Mesenchymal stem cell (in vitro differentiated cells and primary cell): ENCODE measurements at regions not wholly inside any gene's neighbourhood (a gene's known extent, or its start where the extent isn't known, plus 50 kb on each side); places are given as distances from the start of the nearest gene placed in this dataset.

Experiments
- DNase-seq: peaks from one replicate; pipeline ENCODE4 v3.0.0-alpha.2; 2013
- H2AFZ ChIP-seq: one replicate; pipeline ENCODE4 v1.6.1; 2013; ENCODE audit warnings: low read depth, mild to moderate bottlenecking, control low read depth, inconsistent platforms, low read length, moderate library complexity
- H2AK5ac ChIP-seq: 2 replicates; pipeline ENCODE4 v1.6.1; 2013; ENCODE audit warnings: low read length, moderate library complexity, mild to moderate bottlenecking, inconsistent platforms; ENCODE audit not compliant: severe bottlenecking
- H2BK120ac ChIP-seq: one replicate; pipeline ENCODE4 v1.6.1; 2013; ENCODE audit warnings: low read depth, mild to moderate bottlenecking, inconsistent platforms, low read length, moderate library complexity
- H2BK12ac ChIP-seq, 2 experiments: one replicate each; pipeline ENCODE4 v1.6.1; 2013; ENCODE audit warnings: inconsistent platforms in 2 of 2, low read length in 2 of 2, mild to moderate bottlenecking in 2 of 2, moderate library complexity in 2 of 2, control low read depth in 1 of 2
- H2BK15ac ChIP-seq: one replicate; pipeline ENCODE4 v1.6.1; 2013; ENCODE audit warnings: mild to moderate bottlenecking, low read depth, inconsistent platforms; ENCODE audit not compliant: poor library complexity, severe bottlenecking
- H2BK5ac ChIP-seq: 2 replicates; pipeline ENCODE4 v1.6.1; 2013; ENCODE audit warnings: low read depth, mild to moderate bottlenecking, low read length, control low read depth, inconsistent platforms; ENCODE audit not compliant: poor library complexity, severe bottlenecking
- H3K14ac ChIP-seq, 2 experiments: one replicate each; pipeline ENCODE4 v1.6.1; 2013; ENCODE audit warnings: inconsistent platforms in 2 of 2, low read length in 2 of 2, control low read depth in 1 of 2, mild to moderate bottlenecking in 1 of 2, moderate library complexity in 1 of 2
- H3K18ac ChIP-seq, 2 experiments: one replicate each; pipeline ENCODE4 v1.6.1; 2013; ENCODE audit warnings: inconsistent platforms in 2 of 2, low read length in 2 of 2, control low read depth in 1 of 2, low read depth in 1 of 2, mild to moderate bottlenecking in 1 of 2
- H3K23ac ChIP-seq, 2 experiments: one replicate each; pipeline ENCODE4 v1.6.1; 2013; ENCODE audit warnings: inconsistent platforms in 2 of 2, low read length in 2 of 2, mild to moderate bottlenecking in 2 of 2, moderate library complexity in 2 of 2, control low read depth in 1 of 2
- H3K27ac ChIP-seq: 2 replicates; pipeline ENCODE4 v1.5.1; 2013; ENCODE audit warnings: mild to moderate bottlenecking, moderate library complexity, low read length, control low read depth, inconsistent platforms; ENCODE audit not compliant: poor library complexity, severe bottlenecking
- H3K27me3 ChIP-seq, 2 experiments: 2 replicates each; pipeline versions ENCODE4 v1.6.1 to v1.7.0; 2013; ENCODE audit warnings: low read length in 2 of 2, mild to moderate bottlenecking in 2 of 2, moderate library complexity in 2 of 2, control low read depth in 1 of 2, inconsistent platforms in 1 of 2; ENCODE audit not compliant: control insufficient read depth in 1 of 2, insufficient read depth in 1 of 2
- H3K36me3 ChIP-seq, 2 experiments: 2 replicates each; pipeline versions ENCODE4 v1.6.1 to v1.7.0; 2013; ENCODE audit warnings: low read length in 2 of 2, control low read depth in 1 of 2, inconsistent platforms in 1 of 2, low read depth in 1 of 2, mild to moderate bottlenecking in 1 of 2; ENCODE audit not compliant: insufficient read depth in 2 of 2, control insufficient read depth in 1 of 2
- H3K4ac ChIP-seq, 2 experiments: one replicate each; pipeline ENCODE4 v1.6.1; 2013; ENCODE audit warnings: inconsistent platforms in 2 of 2, low read length in 2 of 2, mild to moderate bottlenecking in 2 of 2, moderate library complexity in 2 of 2, control low read depth in 1 of 2, low read depth in 1 of 2
- H3K4me1 ChIP-seq: 2 replicates; pipeline ENCODE4 v1.6.1; 2013; ENCODE audit warnings: low read depth, low read length, control low read depth; ENCODE audit not compliant: control insufficient read depth, insufficient read depth
- H3K4me2 ChIP-seq: 2 replicates; pipeline ENCODE4 v1.6.1; 2013; ENCODE audit warnings: low read length, mild to moderate bottlenecking, inconsistent platforms; ENCODE audit not compliant: poor library complexity, severe bottlenecking
- H3K4me3 ChIP-seq, 2 experiments: 2 replicates each; pipeline versions ENCODE4 v1.5.1 to v1.7.0; 2013; ENCODE audit warnings: low read length in 2 of 2, mild to moderate bottlenecking in 2 of 2, control low read depth in 1 of 2, low read depth in 1 of 2; ENCODE audit not compliant: insufficient read depth in 1 of 2
- H3K79me1 ChIP-seq: replicated peaks from 2 replicates; pipeline ENCODE4 v1.6.1; 2013; ENCODE audit warnings: mild to moderate bottlenecking, control low read depth, low read length, inconsistent platforms; ENCODE audit not compliant: poor library complexity, severe bottlenecking
- H3K9ac ChIP-seq: 2 replicates; pipeline ENCODE4 v1.7.0; 2013; ENCODE audit warnings: mild to moderate bottlenecking, low read length, moderate library complexity
- H3K9me3 ChIP-seq: 2 replicates; pipeline ENCODE4 v1.7.0; 2013; ENCODE audit warnings: mild to moderate bottlenecking, low read length; ENCODE audit not compliant: control insufficient read depth
- H4K8ac ChIP-seq: one replicate; pipeline ENCODE4 v1.6.1; 2013; ENCODE audit warnings: inconsistent platforms, mild to moderate bottlenecking, low read length, moderate library complexity
- H4K91ac ChIP-seq: one replicate; pipeline ENCODE4 v1.6.1; 2013; ENCODE audit warnings: mild to moderate bottlenecking, low read length, inconsistent platforms
- WGBS: methylation state at CpG from one replicate; pipeline ENCODE4 v1.1.7; 2013; ENCODE audit warnings: mixed read lengths; 5-methylcytosine and 5-hydroxymethylcytosine counted together

DNA sequence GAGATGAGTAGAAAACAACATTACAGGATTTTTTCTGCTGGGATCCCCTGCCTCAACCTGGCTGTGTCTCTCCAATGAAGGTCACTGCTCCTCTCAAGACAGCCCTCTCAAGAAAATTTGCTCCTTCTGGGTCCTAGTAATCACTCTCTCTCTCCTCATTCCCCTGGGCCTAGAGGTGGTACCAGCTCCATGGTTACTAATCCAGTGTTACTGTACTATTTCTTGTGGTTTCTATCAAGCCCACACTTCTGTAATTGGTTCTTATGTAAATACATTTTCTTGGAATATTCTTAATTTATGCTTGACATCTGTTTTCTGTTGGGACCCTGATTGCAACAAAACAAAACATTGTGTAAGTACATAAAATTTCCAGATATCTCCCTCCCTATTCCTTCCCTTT is 123.8 kb upstream of the RORB start:
- Histone ChIP-seq H3K9me3 (no peaks in the 10 kb centered on the region), H3K23ac (no peak overlapping the region), H2BK5ac (no peak overlapping the region), H2AFZ (no peak overlapping the region), H4K91ac (no peak overlapping the region), H3K27ac (no peak overlapping the region), H2AK5ac (no peak overlapping the region), H4K8ac (no peak overlapping the region), H3K9ac (no peak overlapping the region), H3K27me3 (no peaks in the 10 kb centered on the region), H2BK12ac (no peak overlapping the region), H3K4me2 (no peak overlapping the region), H3K18ac (no peak overlapping the region), H3K79me1 (no peaks in the 10 kb centered on the region), H3K4ac (no peak overlapping the region), H3K4me3 (no peak overlapping the region), H2BK15ac (no peak overlapping the region), H3K14ac (no peak overlapping the region), H3K4me1 (no peaks in the 10 kb centered on the region), H3K36me3 (no peaks in the 10 kb centered on the region), H2BK120ac (no peak overlapping the region)
- DNase-seq = no peak

DNA sequence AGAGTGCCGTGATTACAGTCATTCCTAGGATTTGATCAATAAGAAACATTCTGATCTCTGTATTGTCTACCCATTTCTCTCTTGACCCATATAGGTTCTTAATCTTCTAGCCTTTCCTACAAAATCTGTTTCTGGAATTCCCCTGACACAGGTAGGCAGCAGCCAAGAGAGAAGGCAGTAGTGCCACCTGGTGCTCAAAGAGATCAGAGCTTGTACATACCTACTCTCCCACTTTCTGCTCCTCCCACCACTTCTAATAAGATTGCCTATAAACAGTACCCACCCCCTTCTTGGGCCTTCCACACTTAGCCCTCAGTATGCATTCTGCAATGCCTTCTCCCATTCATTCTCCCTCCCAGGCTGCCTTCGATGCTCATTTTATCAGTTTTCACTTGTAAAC is 117.4 kb upstream of the RORB start:
- no peak overlapping the region for H2AFZ ChIP-seq
- no peak overlapping the region for H3K4ac ChIP-seq
- 69% methylated on average over 1 of the region's 2 CpGs for WGBS

DNA sequence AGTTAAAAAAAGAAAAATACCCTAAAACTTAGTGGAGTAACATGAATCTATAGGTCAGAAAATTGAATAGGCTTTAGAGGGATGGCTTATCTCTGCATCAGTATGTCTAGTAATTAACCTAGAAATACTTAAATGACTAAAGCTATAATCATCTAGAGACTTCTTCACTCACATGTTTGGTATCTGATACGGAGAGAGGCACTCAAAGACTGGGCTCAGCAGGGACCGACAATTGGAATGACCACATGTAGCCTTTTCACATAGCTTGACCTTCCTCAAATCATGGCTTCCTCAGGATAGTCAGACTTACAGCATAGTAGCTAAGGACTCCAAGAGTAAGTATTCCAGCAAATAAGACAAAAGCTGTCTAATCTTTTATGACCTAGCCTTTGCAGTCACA is 105.3 kb upstream of the RORB start:
- Histone ChIP-seq H3K9ac (no peak overlapping the region), H3K18ac (no peak overlapping the region), H4K91ac (no peak overlapping the region), H2BK120ac (no peak overlapping the region), H3K4me3 (no peak overlapping the region), H3K4ac (no peak overlapping the region), H3K4me2 (no peak overlapping the region), H2AK5ac (no peak overlapping the region), H4K8ac (no peak overlapping the region), H2AFZ (no peak overlapping the region), H3K4me1 (no peaks in the 10 kb centered on the region), H3K79me1 (no peaks in the 10 kb centered on the region), H3K9me3 (peaks cover 3% of the 10 kb centered on the region), H3K27ac (no peak overlapping the region), H3K36me3 (no peaks in the 10 kb centered on the region), H3K23ac (no peak overlapping the region), H2BK12ac (no peak overlapping the region), H3K27me3 (no peaks in the 10 kb centered on the region), H2BK15ac (no peak overlapping the region), H3K14ac (no peak overlapping the region), H2BK5ac (no peak overlapping the region)
- DNase-seq = no peak
- WGBS = 52% methylated on average over 2 of the region's 2 CpGs

More for the DNA sequence above, 117.4 kb upstream of the RORB start:
- no peak overlapping the region for H3K23ac ChIP-seq
- no peaks in the 10 kb centered on the region for H3K27me3 ChIP-seq
- H3K14ac ChIP-seq = no peak overlapping the region
- no peak overlapping the region for H3K4me2 ChIP-seq
- H3K79me1 ChIP-seq = no peaks in the 10 kb centered on the region
- H2AK5ac ChIP-seq = no peak overlapping the region
- no peaks in the 10 kb centered on the region for H3K4me1 ChIP-seq
- no peak overlapping the region for H2BK15ac ChIP-seq
- no peak overlapping the region for H4K8ac ChIP-seq
- no peak overlapping the region for H2BK120ac ChIP-seq
- H3K27ac ChIP-seq = no peak overlapping the region
- no peak overlapping the region for H3K9ac ChIP-seq
- H3K4me3 ChIP-seq = no peak overlapping the region
- no peak overlapping the region for H2BK5ac ChIP-seq
- no peaks in the 10 kb centered on the region for H3K36me3 ChIP-seq
- no peak overlapping the region for H2BK12ac ChIP-seq
- no peaks in the 10 kb centered on the region for H3K9me3 ChIP-seq
- H3K18ac ChIP-seq = no peak overlapping the region
- no peak for DNase-seq
- H4K91ac ChIP-seq = no peak overlapping the region

DNA sequence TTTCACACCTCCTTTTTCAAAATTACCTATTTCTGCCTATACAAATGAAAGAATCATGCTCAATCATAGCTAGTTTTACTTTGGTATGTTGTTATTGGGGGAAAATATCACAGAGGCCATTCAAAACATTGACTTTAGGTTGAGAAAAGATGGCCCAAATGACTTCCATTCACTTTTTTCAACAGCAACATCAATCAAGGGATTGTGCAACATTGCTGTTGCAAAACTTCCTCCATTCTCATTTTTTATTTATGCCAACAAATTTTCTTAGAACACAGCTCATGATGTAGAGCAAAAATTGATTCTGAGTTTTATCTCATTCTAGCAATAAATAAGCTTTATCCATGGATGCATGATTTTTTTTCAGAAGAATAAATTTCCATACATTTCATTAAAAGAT is 93.6 kb upstream of the RORB start:
- no peak overlapping the region for H3K4me3 ChIP-seq
- no peak overlapping the region for H2AK5ac ChIP-seq
- H3K4me2 ChIP-seq = no peak overlapping the region
- no peak overlapping the region for H3K4ac ChIP-seq
- peaks cover 34% of the 10 kb centered on the region for H3K9me3 ChIP-seq
- H2BK12ac ChIP-seq = no peak overlapping the region
- no peak overlapping the region for H2BK5ac ChIP-seq
- no peak overlapping the region for H2AFZ ChIP-seq
- H3K18ac ChIP-seq = no peak overlapping the region
- no peaks in the 10 kb centered on the region for H3K27me3 ChIP-seq
- H3K79me1 ChIP-seq = no peaks in the 10 kb centered on the region
- H3K9ac ChIP-seq = no peak overlapping the region
- no peak overlapping the region for H2BK15ac ChIP-seq
- DNase-seq = no peak
- H2BK120ac ChIP-seq = no peak overlapping the region
- H3K23ac ChIP-seq = no peak overlapping the region
- H3K27ac ChIP-seq = no peak overlapping the region
- H4K91ac ChIP-seq = no peak overlapping the region
- no peak overlapping the region for H4K8ac ChIP-seq
- H3K4me1 ChIP-seq = no peaks in the 10 kb centered on the region
- H3K14ac ChIP-seq = no peak overlapping the region
- H3K36me3 ChIP-seq = no peaks in the 10 kb centered on the region
